ENCODE measurements at regions not wholly inside any gene's neighbourhood (a gene's known extent, or its start where the extent isn't known, plus 50 kb on each side); places are given as distances from the start of the nearest gene placed in this dataset.
"Not testable (repeated sequence)": the region's sequence is repeated elsewhere in the genome, so short reads cannot be mapped to it uniquely, and the experiment has no call there.

DNA sequence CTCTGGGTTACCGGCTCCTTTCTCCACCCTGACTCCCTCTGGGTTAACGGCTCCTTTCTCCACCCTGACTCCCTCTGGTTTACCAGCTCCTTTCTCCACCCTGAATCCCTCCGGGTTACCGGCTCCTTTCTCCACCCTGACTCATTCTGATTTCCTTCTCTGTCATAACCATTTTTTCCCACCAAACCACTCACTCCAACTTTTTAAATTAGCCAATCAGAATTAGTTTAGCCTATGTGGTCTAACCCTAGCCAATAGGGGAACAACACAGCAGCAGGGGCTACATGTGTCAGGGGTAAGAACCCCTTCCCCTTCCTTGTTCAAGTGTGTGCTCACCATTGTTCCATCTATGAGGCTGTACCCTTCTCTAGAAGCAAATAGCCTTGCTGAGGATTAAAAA is 98.4 kb upstream of the RBM19 start:
- POLR2A ChIA-PET: no interaction called here
- Histone ChIP-seq H3K4me2 (ENCODE audit: insufficient read depth, low read length) (no peak overlapping the region), H3K36me3 (ENCODE audit: control insufficient read depth in 2 of 2, extremely low read depth in 1 of 2, insufficient read depth in 2 of 2, low read length in 2 of 2) (no peaks in the 10 kb centered on the region), H3K4me1 (ENCODE audit: control insufficient read depth, extremely low read depth, insufficient read depth, low read length) (no peaks in the 10 kb centered on the region), H3K4me3 (replicated peaks in 1 of 3; ENCODE audit: insufficient read depth in 1 of 3, low read depth in 1 of 3, low read length in 3 of 3) (no peak overlapping the region), H3K27ac (ENCODE audit: insufficient read depth, low read depth, low read length) (no peak overlapping the region), H2AFZ (ENCODE audit: low read depth, low read length) (no peak overlapping the region), H3K27me3 (ENCODE audit: control insufficient read depth in 2 of 2, insufficient read depth in 2 of 2, low read length in 2 of 2) (no peaks in the 10 kb centered on the region), H3K9ac (replicated peaks; ENCODE audit: extremely low read depth, insufficient read depth, low read length) (no peak overlapping the region), H4K20me1 (replicated peaks; ENCODE audit: control insufficient read depth, extremely low read depth, insufficient read depth, low read length) (no peaks in the 10 kb centered on the region), H3K9me3 (replicated peaks; ENCODE audit: control insufficient read depth, insufficient read depth, low read length) (peaks cover 2% of the 10 kb centered on the region), H3K9me1 (replicated peaks; ENCODE audit: control insufficient read depth, extremely low read depth, insufficient read depth, low read length) (no peaks in the 10 kb centered on the region), H3K79me2 (ENCODE audit: control insufficient read depth, insufficient read depth, low read length) (no peaks in the 10 kb centered on the region)
- intact Hi-C loops (cut with micrococcal nuclease): no loop called here
- DNase-seq (ENCODE audit: low read depth, low spot score) (no peak), FAIRE-seq (no peak)
- CTCF ChIA-PET: no interaction called here
- BruUV-seq (replicated peaks): no TSS peak
- dilution Hi-C loops (cut with MboI; ENCODE audit: extremely low pct_ligation_motif_present, low sequenced_read_pairs): no loop called here
- TF ChIP-seq EZH2 (IDR thresholded peaks at IDR 0.05; ENCODE audit: borderline replicate concordance, low read depth, low read length, severe bottlenecking): no peak
- no peak for TF ChIP-seq POLR2A (IDR thresholded peaks at IDR 0.05; ENCODE audit: low read depth, low read length)
- TF ChIP-seq MYC (IDR thresholded peaks at IDR 0.05; ENCODE audit: low read depth, low read length): no peak
- TF ChIP-seq POLR2AphosphoS5 (IDR thresholded peaks at IDR 0.05; ENCODE audit: insufficient read depth, low read depth, low read length): no peak

DNA sequence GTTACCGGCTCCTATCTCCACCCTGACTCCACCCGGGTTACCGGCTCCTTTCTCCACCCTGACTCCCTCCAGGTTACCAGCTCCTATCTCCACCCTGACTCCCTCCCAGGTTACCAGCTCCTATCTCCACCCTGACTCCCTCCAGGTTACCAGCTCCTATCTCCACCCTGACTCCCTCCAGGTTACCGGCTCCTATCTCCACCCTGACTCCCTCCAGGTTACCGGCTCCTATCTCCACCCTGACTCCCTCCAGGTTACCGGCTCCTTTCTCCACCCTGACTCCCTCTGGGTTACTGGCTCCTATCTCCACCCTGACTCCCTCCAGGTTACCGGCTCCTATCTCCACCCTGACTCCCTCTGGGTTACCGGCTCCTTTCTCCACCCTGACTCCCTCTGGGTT is 97.9 kb upstream of the RBM19 start:
- H3K9me3 ChIP-seq (replicated peaks; ENCODE audit: control insufficient read depth, insufficient read depth, low read length); intact Hi-C loops (cut with micrococcal nuclease); CTCF ChIA-PET; H2AFZ ChIP-seq (ENCODE audit: low read depth, low read length); H3K9me1 ChIP-seq (replicated peaks; ENCODE audit: control insufficient read depth, extremely low read depth, insufficient read depth, low read length); H3K9ac ChIP-seq (replicated peaks; ENCODE audit: extremely low read depth, insufficient read depth, low read length); dilution Hi-C loops (cut with MboI; ENCODE audit: extremely low pct_ligation_motif_present, low sequenced_read_pairs); H3K4me3 ChIP-seq (replicated peaks in 1 of 3; ENCODE audit: insufficient read depth in 1 of 3, low read depth in 1 of 3, low read length in 3 of 3); POLR2A ChIA-PET; FAIRE-seq; H3K4me2 ChIP-seq (ENCODE audit: insufficient read depth, low read length); H3K27ac ChIP-seq (ENCODE audit: insufficient read depth, low read depth, low read length); H4K20me1 ChIP-seq (replicated peaks; ENCODE audit: control insufficient read depth, extremely low read depth, insufficient read depth, low read length); H3K36me3 ChIP-seq (ENCODE audit: control insufficient read depth in 2 of 2, extremely low read depth in 1 of 2, insufficient read depth in 2 of 2, low read length in 2 of 2); H3K4me1 ChIP-seq (ENCODE audit: control insufficient read depth, extremely low read depth, insufficient read depth, low read length); H3K79me2 ChIP-seq (ENCODE audit: control insufficient read depth, insufficient read depth, low read length); DNase-seq (ENCODE audit: low read depth, low spot score); BruUV-seq (replicated peaks); H3K27me3 ChIP-seq (ENCODE audit: control insufficient read depth in 2 of 2, insufficient read depth in 2 of 2, low read length in 2 of 2): not testable (repeated sequence)

All from endothelial cell of umbilical vein (primary cell).